ENCODE measurements at regions not wholly inside any gene's neighbourhood (a gene's known extent, or its start where the extent isn't known, plus 50 kb on each side); places are given as distances from the start of the nearest gene placed in this dataset.

DNA sequence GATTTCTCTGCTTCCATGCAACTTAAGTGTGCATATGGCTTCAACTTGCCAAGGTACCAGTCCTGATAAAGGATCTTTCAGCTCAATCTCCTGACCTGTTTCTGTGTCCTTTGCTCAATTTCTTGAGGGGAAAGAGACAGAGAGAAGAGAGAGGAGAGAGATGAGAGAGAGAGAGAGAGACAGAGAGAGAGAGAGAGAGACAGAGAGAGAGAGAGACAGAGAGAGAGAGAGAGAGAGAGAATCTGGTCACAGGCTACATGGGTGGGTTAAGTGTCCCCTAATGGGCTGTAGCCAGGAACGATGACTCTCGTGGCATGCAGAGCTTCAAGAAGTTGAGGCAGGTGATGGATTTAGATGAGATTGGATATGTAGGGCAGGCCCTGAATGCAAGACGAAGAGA is 335.2 kb upstream of the PRKCQ start:
- Histone ChIP-seq H2AFZ (ENCODE audit: low read depth, low read length) (no peak overlapping the region), H3K9ac (ENCODE audit: low read length) (no peak overlapping the region), H3K4me3 (ENCODE audit: insufficient read depth in 1 of 2, low read depth in 1 of 2, low read length in 2 of 2) (no peak overlapping the region), H3K79me1 (replicated peaks; ENCODE audit: low read length, poor library complexity, severe bottlenecking) (no peaks in the 10 kb centered on the region), H2AK5ac (ENCODE audit: low read length, severe bottlenecking) (no peak overlapping the region), H3K36me3 (ENCODE audit: control insufficient read depth in 1 of 2, insufficient read depth in 2 of 2, low read depth in 1 of 2, low read length in 2 of 2) (no peaks in the 10 kb centered on the region), H2BK120ac (ENCODE audit: low read depth, low read length) (no peak overlapping the region), H3K9me3 (ENCODE audit: control insufficient read depth, low read length) (no peaks in the 10 kb centered on the region), H3K18ac (ENCODE audit: low read depth in 1 of 2, low read length in 2 of 2) (no peak overlapping the region), H3K27ac (ENCODE audit: low read length, poor library complexity, severe bottlenecking) (no peak overlapping the region), H3K27me3 (ENCODE audit: control insufficient read depth in 1 of 2, insufficient read depth in 1 of 2, low read length in 2 of 2) (peaks cover 5 to 32% of the 10 kb centered on the region in 2 experiments), H2BK12ac (ENCODE audit: low read length in 2 of 2) (no peak overlapping the region), H2BK15ac (ENCODE audit: low read depth, poor library complexity, severe bottlenecking) (no peak overlapping the region), H4K91ac (ENCODE audit: low read length) (no peak overlapping the region), H3K4me2 (ENCODE audit: low read length, poor library complexity, severe bottlenecking) (no peak overlapping the region), H4K8ac (ENCODE audit: low read length) (no peak overlapping the region), H3K14ac (ENCODE audit: low read length in 2 of 2) (no peak overlapping the region), H3K4me1 (ENCODE audit: control insufficient read depth, insufficient read depth, low read depth, low read length) (peaks cover 1% of the 10 kb centered on the region), H2BK5ac (ENCODE audit: low read depth, low read length, poor library complexity, severe bottlenecking) (no peak overlapping the region), H3K23ac (ENCODE audit: low read length in 2 of 2) (no peak overlapping the region), H3K4ac (ENCODE audit: low read depth in 1 of 2, low read length in 2 of 2) (no peak overlapping the region)
- 93% methylated on average over 2 of the region's 3 CpGs for WGBS
- no peak for DNase-seq

DNA sequence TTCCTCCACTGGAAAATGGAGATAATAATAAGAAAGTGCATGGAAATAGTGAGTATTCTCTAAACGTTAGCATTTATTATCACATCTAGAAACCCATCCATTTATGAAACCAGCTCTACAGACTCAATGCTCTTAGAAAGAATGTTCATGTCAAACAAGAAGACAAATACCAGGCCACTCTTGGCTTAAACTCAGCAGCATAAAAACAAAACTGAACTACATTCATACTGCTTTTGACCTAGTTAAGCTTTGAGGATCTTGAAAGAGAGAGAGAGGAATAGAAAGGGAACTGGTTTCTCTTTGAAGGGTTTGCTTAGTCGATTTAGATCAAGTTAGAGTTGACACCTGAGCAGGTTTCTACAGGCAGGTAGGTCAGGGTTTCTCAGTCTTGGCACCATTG is 332.9 kb upstream of the PRKCQ start:
- Histone ChIP-seq H2AK5ac (ENCODE audit: low read length, severe bottlenecking) (no peak overlapping the region), H3K27me3 (ENCODE audit: control insufficient read depth in 1 of 2, insufficient read depth in 1 of 2, low read length in 2 of 2) (peaks cover 5 to 31% of the 10 kb centered on the region in 2 experiments), H2BK15ac (ENCODE audit: low read depth, poor library complexity, severe bottlenecking) (no peak overlapping the region), H4K91ac (ENCODE audit: low read length) (no peak overlapping the region), H3K18ac (ENCODE audit: low read depth in 1 of 2, low read length in 2 of 2) (peak overlapping the region in 1 of 2 experiments; percentile 18), H3K79me1 (replicated peaks; ENCODE audit: low read length, poor library complexity, severe bottlenecking) (no peaks in the 10 kb centered on the region), H2BK120ac (ENCODE audit: low read depth, low read length) (no peak overlapping the region), H3K9me3 (ENCODE audit: control insufficient read depth, low read length) (peaks cover 7% of the 10 kb centered on the region), H3K4me1 (ENCODE audit: control insufficient read depth, insufficient read depth, low read depth, low read length) (peaks cover 1% of the 10 kb centered on the region), H2BK5ac (ENCODE audit: low read depth, low read length, poor library complexity, severe bottlenecking) (no peak overlapping the region), H2AFZ (ENCODE audit: low read depth, low read length) (no peak overlapping the region), H3K4ac (ENCODE audit: low read depth in 1 of 2, low read length in 2 of 2) (no peak overlapping the region), H3K36me3 (ENCODE audit: control insufficient read depth in 1 of 2, insufficient read depth in 2 of 2, low read depth in 1 of 2, low read length in 2 of 2) (no peaks in the 10 kb centered on the region), H3K14ac (ENCODE audit: low read length in 2 of 2) (no peak overlapping the region), H3K9ac (ENCODE audit: low read length) (no peak overlapping the region), H3K4me3 (ENCODE audit: insufficient read depth in 1 of 2, low read depth in 1 of 2, low read length in 2 of 2) (no peak overlapping the region), H3K27ac (ENCODE audit: low read length, poor library complexity, severe bottlenecking) (no peak overlapping the region), H3K4me2 (ENCODE audit: low read length, poor library complexity, severe bottlenecking) (no peak overlapping the region), H2BK12ac (ENCODE audit: low read length in 2 of 2) (no peak overlapping the region), H3K23ac (ENCODE audit: low read length in 2 of 2) (no peak overlapping the region), H4K8ac (ENCODE audit: low read length) (no peak overlapping the region)
- DNase-seq, result peak; percentile 69
- WGBS, result 48% methylated on average over 2 of the region's 2 CpGs

DNA sequence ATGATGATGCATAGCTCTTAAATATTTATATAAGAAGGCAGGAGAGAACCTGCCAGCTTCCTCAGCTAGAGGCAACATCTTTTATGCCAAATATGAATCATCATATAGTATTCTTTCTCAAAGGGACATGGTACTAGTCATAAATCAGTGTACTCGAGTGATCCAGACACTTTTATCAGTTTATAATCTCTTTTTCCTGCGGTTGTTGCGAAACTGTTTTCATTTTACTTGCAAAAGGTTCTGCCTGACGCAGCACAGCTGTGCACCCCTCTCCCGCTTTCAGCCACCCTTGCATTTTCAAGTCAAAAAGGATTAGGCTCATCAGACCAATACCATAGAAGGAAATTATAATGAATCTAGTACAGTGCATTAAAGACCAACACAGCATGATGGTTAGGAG is 332.3 kb upstream of the PRKCQ start:
- Histone ChIP-seq H3K79me1 (replicated peaks; ENCODE audit: low read length, poor library complexity, severe bottlenecking) (no peaks in the 10 kb centered on the region), H3K4me2 (ENCODE audit: low read length, poor library complexity, severe bottlenecking) (no peak overlapping the region), H3K27ac (ENCODE audit: low read length, poor library complexity, severe bottlenecking) (no peak overlapping the region), H3K23ac (ENCODE audit: low read length in 2 of 2) (no peak overlapping the region), H2BK15ac (ENCODE audit: low read depth, poor library complexity, severe bottlenecking) (no peak overlapping the region), H3K9ac (ENCODE audit: low read length) (no peak overlapping the region), H4K91ac (ENCODE audit: low read length) (no peak overlapping the region), H3K4ac (ENCODE audit: low read depth in 1 of 2, low read length in 2 of 2) (no peak overlapping the region), H3K27me3 (ENCODE audit: control insufficient read depth in 1 of 2, insufficient read depth in 1 of 2, low read length in 2 of 2) (peaks cover 5 to 31% of the 10 kb centered on the region in 2 experiments), H3K18ac (ENCODE audit: low read depth in 1 of 2, low read length in 2 of 2) (no peak overlapping the region), H3K9me3 (ENCODE audit: control insufficient read depth, low read length) (peaks cover 7% of the 10 kb centered on the region), H2BK120ac (ENCODE audit: low read depth, low read length) (no peak overlapping the region), H2BK5ac (ENCODE audit: low read depth, low read length, poor library complexity, severe bottlenecking) (no peak overlapping the region), H2AFZ (ENCODE audit: low read depth, low read length) (no peak overlapping the region), H4K8ac (ENCODE audit: low read length) (no peak overlapping the region), H2AK5ac (ENCODE audit: low read length, severe bottlenecking) (no peak overlapping the region), H2BK12ac (ENCODE audit: low read length in 2 of 2) (no peak overlapping the region), H3K36me3 (ENCODE audit: control insufficient read depth in 1 of 2, insufficient read depth in 2 of 2, low read depth in 1 of 2, low read length in 2 of 2) (no peaks in the 10 kb centered on the region), H3K4me3 (ENCODE audit: insufficient read depth in 1 of 2, low read depth in 1 of 2, low read length in 2 of 2) (no peak overlapping the region), H3K14ac (ENCODE audit: low read length in 2 of 2) (no peak overlapping the region), H3K4me1 (ENCODE audit: control insufficient read depth, insufficient read depth, low read depth, low read length) (peaks cover 1% of the 10 kb centered on the region)
- DNase-seq, result peak; percentile 54
- 21% methylated on average over 4 of the region's 5 CpGs for WGBS

- H3K27ac ChIP-seq (ENCODE audit: low read length, poor library complexity, severe bottlenecking), result no peak overlapping the region
- 86% methylated on average over 2 of the region's 2 CpGs for WGBS
Observed at GRCh38 chr10:6912021-6912420, 331.9 kb upstream of the PRKCQ start.

More at GRCh38 chr10:6912021-6912420, 331.9 kb upstream of the PRKCQ start:
- H2AFZ ChIP-seq (ENCODE audit: low read depth, low read length), result no peak overlapping the region
- no peak overlapping the region for H3K23ac ChIP-seq (ENCODE audit: low read length in 2 of 2)
- peaks cover 5 to 31% of the 10 kb centered on the region in 2 experiments for H3K27me3 ChIP-seq (ENCODE audit: control insufficient read depth in 1 of 2, insufficient read depth in 1 of 2, low read length in 2 of 2)
- H3K79me1 ChIP-seq (replicated peaks; ENCODE audit: low read length, poor library complexity, severe bottlenecking), result no peaks in the 10 kb centered on the region
- peaks cover 1% of the 10 kb centered on the region for H3K4me1 ChIP-seq (ENCODE audit: control insufficient read depth, insufficient read depth, low read depth, low read length)
- peak overlapping the region; percentile 34 for H2BK15ac ChIP-seq (ENCODE audit: low read depth, poor library complexity, severe bottlenecking)
- no peak overlapping the region for H2AK5ac ChIP-seq (ENCODE audit: low read length, severe bottlenecking)
- no peak for DNase-seq
- H3K14ac ChIP-seq (ENCODE audit: low read length in 2 of 2), result no peak overlapping the region
- H2BK120ac ChIP-seq (ENCODE audit: low read depth, low read length), result no peak overlapping the region
- H3K18ac ChIP-seq (ENCODE audit: low read depth in 1 of 2, low read length in 2 of 2), result peak overlapping the region in 1 of 2 experiments; percentile 81
- H2BK12ac ChIP-seq (ENCODE audit: low read length in 2 of 2), result peak overlapping the region in 1 of 2 experiments; percentile 86
- no peak overlapping the region for H3K4me3 ChIP-seq (ENCODE audit: insufficient read depth in 1 of 2, low read depth in 1 of 2, low read length in 2 of 2)
- no peak overlapping the region for H3K4ac ChIP-seq (ENCODE audit: low read depth in 1 of 2, low read length in 2 of 2)
- H3K9me3 ChIP-seq (ENCODE audit: control insufficient read depth, low read length), result peaks cover 7% of the 10 kb centered on the region
- no peak overlapping the region for H4K8ac ChIP-seq (ENCODE audit: low read length)
- H3K4me2 ChIP-seq (ENCODE audit: low read length, poor library complexity, severe bottlenecking), result no peak overlapping the region
- H2BK5ac ChIP-seq (ENCODE audit: low read depth, low read length, poor library complexity, severe bottlenecking), result no peak overlapping the region
- H3K9ac ChIP-seq (ENCODE audit: low read length), result no peak overlapping the region
- H3K36me3 ChIP-seq (ENCODE audit: control insufficient read depth in 1 of 2, insufficient read depth in 2 of 2, low read depth in 1 of 2, low read length in 2 of 2), result no peaks in the 10 kb centered on the region
- no peak overlapping the region for H4K91ac ChIP-seq (ENCODE audit: low read length)

All from mesenchymal stem cell (in vitro differentiated cells and primary cell).